ENCODE measurements at regions not wholly inside any gene's neighbourhood (a gene's known extent, or its start where the extent isn't known, plus 50 kb on each side); places are given as distances from the start of the nearest gene placed in this dataset.

DNA sequence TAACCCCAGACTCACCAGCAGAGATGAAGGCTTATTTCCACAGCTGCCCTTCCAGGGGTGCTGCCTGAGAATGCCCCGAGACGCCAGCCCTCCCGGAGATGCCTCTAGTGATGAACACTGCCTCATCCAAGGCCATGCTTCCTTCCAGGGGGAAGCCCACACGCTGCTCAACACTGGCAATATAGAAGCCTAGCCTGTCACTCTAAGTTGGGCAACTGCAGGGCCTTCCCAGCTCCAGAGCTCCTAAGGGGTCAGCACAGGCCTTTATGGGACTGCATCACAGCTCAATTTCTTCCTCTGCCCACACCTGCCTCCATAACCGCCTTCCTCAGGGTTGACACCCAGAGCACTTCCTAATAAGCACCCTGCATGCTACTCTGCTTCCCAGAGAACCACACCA, 217.7 kb downstream of the ABHD5 start:
- TF ChIP-seq, protein P1, sequence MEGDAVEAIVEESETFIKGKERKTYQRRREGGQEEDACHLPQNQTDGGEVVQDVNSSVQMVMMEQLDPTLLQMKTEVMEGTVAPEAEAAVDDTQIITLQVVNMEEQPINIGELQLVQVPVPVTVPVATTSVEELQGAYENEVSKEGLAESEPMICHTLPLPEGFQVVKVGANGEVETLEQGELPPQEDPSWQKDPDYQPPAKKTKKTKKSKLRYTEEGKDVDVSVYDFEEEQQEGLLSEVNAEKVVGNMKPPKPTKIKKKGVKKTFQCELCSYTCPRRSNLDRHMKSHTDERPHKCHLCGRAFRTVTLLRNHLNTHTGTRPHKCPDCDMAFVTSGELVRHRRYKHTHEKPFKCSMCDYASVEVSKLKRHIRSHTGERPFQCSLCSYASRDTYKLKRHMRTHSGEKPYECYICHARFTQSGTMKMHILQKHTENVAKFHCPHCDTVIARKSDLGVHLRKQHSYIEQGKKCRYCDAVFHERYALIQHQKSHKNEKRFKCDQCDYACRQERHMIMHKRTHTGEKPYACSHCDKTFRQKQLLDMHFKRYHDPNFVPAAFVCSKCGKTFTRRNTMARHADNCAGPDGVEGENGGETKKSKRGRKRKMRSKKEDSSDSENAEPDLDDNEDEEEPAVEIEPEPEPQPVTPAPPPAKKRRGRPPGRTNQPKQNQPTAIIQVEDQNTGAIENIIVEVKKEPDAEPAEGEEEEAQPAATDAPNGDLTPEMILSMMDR (conservative IDR thresholded peaks at IDR 0.05; ENCODE audit: low read depth, low read length), result no peak
- TF ChIP-seq CEBPB (IDR thresholded peaks at IDR 0.05; ENCODE audit: low read depth, low read length) (no peak), SMC3 (IDR thresholded peaks at IDR 0.05; ENCODE audit: low read depth, low read length) (no peak), RCOR1 (IDR thresholded peaks at IDR 0.05; ENCODE audit: insufficient replicate concordance, low read length) (no peak), RFX5 (IDR thresholded peaks at IDR 0.05; ENCODE audit: low read depth, low read length) (no peak)

Measured in IMR-90 (cell line).